HG02970 (cell line): ENCODE measurements at regions not wholly inside any gene's neighbourhood (a gene's known extent, or its start where the extent isn't known, plus 50 kb on each side); places are given as distances from the start of the nearest gene placed in this dataset.

Experiments
- ATAC-seq: cut with Tn5 transposase; IDR thresholded peaks from one replicate; pipeline ENCODE4 v1.9.1; 2021; ENCODE audit warnings: mild to moderate bottlenecking, moderate library complexity, moderate number of reproducible peaks; ENCODE audit not compliant: unreplicated experiment, low FRiP score

DNA sequence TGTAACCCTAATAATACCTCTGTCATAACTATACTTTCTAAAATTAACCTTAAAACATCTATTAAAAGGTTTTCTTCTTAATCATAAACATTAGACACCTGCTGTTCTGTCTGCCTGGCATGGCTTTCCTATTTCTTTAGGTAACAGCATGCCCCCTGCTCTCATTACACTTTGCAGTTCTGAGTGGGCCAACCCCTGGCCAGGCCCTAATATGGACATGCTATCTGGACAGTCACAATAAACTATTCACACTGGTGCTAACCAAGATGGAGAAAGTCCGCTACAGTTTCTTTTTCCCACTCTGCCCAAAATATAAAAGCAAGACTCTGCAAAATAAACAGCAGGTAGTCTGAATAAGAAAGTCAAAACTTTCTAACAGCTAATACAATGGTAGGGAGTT lies 84.0 kb downstream of the ELAPOR2 start:
- ATAC-seq, result no peak

DNA sequence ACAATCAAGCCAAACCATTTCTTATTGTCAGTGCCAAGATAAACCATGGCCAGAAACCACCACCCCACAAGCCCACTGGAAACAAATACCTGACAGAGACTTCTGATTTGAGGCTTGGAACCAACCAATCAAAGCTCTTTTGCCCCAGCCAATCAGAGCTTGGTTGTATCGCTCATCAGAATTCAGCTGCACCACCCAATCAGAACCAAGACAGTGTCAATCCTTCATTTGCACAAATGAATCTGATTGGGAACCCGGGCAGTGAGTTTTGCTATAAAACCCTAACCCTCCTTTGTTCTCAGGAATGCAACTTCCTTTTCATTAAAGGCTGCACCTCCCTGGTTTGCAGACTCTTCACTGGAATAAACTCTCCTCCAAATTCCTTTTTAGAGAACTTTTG lies 87.4 kb downstream of the ELAPOR2 start:
- no peak for ATAC-seq

DNA sequence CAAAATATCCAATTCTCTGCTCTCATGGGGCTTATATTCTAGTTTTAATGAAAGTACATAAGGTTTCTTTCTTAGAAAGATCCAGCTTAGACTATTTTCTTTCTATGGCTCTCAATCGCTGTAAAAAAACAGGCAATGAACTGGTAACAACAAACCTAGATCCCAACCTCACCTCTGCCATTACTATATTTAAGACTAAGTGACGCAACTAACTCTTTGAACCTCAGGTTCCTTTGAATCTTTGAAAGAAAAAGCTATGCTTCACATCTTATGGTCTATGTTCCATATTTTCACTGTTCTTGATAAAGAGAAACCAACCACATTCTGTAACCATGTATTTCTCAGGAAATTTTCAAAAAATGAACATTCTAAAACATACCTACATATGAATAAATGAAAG lies 88.5 kb downstream of the ELAPOR2 start:
- no peak for ATAC-seq

DNA sequence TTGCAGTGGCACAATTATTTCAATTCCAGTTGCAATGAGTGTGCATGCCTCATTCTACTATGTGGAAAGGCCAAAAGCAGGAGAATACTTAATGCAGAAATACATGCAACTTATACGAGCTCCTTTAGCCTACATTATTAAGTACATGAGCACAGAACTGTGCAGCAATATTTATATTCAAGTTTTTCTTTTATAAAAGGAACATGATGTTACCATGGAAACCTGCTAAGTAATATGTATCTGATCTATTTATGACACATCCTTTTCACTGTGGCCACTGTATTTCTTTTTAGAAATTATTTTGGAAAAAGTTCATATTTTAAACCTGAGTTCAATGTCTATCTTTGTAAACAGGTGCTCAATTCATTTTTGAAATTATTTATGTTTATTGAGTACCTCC lies 88.9 kb downstream of the ELAPOR2 start:
- no peak for ATAC-seq

DNA sequence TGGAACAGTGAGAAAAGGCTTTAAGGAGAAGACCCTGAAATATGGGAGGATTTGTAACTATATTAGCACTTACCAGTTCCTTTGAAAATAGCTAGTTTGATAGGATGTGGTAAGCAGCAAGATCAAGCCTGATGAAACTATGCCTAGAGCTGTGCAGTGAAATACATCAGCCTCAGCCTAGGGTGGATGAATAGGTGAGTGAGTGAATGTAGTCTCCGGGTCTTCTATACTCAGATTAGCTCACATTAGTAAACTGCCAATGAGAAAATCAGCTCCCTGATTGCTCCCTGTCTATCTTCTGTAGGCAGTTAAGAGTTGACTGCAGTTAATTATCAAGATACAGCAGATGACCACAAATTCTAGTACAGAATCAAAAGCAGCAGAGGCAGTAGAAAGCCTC lies 89.6 kb downstream of the ELAPOR2 start:
- ATAC-seq, result no peak

DNA sequence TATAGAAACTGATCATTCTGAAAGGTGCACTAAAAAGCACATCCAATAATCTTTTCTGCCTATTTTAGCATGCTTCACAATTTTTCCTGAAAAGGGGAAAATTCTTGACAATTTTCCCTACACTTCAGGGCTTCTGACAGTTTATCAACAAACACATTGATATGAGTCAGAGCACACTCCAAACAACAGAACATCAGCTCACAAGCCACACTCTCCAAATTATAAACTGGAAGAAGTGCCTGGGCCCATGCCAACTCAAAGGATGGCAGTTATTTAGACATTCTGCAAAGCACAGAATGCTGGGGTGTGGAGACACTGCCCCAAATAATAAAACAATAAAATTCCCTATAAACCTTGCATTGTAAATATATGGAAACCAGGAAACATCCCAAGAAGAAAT lies 90.8 kb downstream of the ELAPOR2 start:
- no peak for ATAC-seq

DNA sequence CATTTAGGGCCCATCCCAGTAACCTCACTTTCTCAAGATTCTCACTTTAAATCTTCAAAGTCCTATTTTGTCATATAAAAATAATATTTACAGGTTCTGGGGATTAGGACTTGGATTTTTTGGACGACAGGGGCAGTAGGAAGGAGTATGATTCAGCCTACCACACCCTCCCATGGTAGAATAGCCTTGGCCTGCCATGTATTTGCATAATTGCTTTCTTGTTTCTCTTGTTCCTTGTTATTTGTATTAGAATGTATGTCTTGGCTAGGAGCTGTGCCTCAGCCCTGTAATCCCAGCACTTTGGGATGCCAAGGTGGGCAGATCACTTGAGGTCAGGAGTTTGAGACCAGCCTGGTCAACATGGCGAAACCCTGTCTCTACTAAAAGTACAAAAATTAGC lies 92.5 kb downstream of the ELAPOR2 start:
- no peak for ATAC-seq

DNA sequence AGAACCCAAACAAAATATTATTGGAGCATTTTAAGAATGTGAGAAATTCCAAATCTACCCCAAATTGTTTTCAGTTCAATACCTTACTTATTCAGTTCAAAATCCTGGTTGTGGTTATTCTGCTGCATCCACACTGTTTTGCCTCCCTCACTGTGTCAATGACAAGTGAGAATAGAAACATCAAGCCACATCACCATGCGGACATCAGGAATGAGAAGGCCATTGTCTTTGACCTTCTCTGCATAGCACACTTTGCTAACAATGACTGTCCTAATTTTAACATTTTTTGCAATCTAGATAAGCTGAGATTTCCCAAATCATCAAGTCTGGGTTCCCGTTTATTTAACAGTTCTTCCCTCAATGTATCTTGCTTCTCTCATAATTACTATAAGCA lies 93.7 kb downstream of the ELAPOR2 start:
- ATAC-seq, result no peak

DNA sequence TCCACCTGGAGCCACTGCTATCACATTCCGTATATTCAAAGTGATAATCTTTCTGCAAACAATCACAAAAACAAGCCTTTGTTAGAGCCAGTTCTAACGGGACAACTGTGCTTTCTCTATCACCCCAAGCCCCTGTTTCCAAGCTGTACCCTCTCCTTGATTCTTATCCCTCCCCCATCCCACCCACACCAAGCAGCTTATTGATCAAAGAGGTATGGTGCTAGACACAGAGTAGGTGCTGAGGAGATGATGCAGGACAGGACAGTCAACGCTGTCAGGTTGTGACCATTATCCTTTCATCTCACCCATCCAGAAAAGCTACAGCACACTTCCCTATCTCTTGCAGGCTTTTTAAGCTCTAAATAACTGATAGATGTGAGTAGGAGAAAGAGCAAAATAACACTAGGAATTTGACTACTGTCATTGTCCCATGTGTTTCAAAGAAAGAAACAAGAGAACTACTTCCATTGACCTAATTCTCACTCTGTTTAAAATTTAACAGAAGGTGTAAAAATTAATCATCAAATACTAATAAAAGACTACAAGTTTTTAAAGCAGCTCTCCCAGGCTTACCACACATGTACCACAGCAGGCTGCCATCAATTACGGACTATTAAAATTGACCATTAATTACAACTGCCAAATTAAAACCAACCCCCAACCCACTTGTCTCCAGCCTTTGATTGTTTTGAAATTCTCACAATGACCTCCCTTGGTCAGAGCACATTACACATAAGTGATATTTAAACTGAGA lies 94.3 kb downstream of the ELAPOR2 start:
- no peak for ATAC-seq

DNA sequence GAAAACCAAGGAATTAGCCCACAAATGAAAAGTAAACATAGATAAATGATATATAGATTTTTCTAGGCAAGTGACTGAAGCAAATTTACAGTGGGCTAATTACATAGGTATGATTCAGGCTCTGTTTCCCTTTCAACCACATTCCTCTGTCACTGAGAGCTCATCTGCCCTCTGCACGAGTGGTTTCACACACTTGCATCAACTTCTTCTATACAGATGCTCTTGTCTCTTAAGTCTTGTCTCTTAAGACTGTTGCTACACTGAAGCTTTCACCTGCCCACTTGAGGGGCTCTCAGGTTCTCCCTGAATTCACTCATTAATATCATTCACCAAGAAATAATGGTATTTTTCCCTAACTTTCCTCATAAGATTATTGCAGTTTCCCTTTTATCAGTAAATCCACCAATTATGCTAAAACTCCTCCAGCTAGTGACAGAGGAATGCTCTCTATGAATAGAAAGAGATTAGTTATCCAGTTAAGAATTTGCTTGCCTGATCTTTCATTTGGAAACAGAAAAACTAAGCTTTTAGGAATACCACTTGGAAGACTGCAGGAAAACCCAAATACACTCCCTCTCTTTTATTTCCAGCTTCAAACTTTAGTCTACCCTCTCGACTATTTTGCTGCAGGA lies 95.7 kb downstream of the ELAPOR2 start:
- ATAC-seq, result no peak

DNA sequence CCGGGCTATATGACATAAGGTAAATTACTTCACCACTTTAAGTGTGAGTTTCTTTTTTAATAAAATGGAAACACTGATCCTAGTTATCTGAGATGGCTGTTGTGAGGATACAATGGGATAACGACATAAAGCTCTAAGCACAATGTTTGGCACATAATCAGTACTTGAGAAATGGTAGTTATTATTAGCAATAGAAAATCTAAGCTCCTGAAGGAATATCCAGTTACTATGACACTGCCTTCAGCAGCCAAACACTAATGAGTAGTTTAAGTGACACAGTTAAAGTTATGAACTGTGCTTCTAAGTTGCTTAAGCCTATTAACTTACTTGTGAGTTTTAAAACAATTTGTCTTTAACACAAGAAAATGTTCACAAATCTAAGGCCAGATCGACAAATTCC lies 96.8 kb downstream of the ELAPOR2 start:
- ATAC-seq, result no peak

DNA sequence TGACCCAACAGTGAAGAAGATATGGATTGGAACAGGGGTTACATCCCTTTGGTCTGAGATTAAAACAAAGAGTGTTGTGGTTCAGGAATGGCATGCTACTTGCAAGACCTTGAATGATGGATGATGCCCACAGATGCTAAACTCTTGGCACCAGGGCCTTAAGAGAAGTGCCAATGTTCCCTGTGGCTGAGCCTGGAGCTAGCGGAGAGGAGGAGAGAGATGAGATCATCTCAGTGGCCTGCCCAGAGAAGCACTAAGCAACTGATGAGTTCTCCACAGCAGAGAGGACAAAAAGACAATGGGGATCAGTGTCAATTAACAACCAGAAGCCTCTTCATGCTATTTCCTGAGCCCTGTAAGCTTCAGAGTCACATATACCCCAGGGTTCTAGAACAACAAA lies 97.8 kb downstream of the ELAPOR2 start:
- no peak for ATAC-seq

DNA sequence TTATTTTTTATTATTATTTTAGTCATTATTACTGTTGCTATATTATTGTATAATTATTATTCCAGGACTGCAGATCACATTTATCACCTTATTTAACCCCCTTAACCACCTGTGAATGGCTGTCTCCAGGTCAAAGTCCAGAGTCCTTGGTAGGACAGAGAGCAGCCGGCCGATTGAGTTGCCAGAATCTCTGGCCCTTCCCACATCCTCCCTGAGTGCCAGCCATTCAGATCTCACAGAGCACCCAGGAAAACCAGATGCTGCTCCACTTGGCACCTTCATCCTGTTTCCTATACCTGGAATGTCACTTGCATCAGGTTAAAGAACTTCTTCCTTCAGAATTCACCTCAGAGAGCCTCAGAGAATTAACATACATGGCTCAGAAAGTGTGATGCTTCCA lies 101.1 kb downstream of the ELAPOR2 start:
- ATAC-seq, result no peak

DNA sequence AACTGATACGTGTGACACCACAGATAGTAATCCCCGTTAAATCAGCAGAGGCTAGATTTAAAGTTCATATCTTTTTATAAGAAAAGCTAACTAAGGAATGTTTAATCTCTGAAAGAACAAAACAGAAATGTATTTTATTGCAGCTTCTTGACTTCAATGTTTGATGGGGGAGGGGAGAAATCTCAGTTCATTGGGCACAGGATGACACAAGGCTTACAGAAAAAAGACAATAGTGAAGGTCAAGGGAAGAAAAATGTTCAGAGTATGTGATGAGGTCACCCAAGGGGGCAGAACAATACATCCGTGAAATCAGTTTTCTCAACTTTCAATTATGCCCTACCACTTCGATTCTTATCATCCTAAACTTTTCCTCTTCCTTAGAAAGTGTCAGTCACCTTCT lies 102.9 kb downstream of the ELAPOR2 start:
- ATAC-seq, result no peak

DNA sequence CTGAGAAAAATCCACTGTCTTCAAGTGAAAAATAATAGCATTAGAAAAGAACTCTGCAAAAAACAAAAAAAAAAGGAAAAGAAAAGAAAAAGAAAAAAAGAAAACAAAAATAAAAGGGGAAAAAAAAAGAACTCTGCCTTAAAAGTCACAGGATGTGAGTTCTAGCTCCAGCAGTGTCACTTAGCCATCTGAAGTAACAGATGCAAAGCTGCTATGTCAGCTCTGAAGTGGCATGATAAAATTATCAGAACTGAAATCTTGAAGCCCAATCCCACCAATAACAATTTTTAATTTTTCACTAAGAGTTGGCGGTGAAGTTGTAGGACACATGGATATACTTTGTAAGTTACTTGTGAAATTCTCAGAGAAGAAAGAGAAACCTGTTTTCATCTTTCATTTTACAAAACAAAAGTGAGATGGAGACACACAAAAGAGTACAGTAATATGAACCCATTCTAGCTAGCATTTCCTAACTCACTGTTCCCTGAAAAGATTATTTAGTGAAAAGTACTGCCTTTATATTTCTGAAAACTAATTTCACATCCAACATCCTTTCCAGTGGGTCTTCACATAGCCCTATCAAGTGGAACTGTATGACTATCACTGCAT lies 103.5 kb downstream of the ELAPOR2 start:
- no peak for ATAC-seq

DNA sequence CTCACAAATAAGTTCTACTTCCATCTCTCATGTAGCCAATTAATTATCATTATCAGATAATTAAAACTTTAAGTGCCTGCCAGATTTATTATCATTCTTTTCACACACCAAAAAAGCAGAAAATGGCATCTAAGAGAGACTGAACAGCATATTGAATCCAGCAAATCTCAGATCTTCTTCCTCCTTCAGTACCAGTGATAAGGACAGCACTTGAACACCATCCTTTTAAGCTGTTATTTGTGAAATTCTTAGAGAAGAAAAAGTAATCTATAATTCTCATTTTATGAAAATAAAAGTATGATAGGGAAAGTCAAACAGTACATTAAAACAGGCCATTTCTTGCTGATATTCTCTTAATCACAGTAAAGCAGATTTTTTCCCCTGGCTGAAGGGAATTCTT lies 104.5 kb downstream of the ELAPOR2 start:
- no peak for ATAC-seq

DNA sequence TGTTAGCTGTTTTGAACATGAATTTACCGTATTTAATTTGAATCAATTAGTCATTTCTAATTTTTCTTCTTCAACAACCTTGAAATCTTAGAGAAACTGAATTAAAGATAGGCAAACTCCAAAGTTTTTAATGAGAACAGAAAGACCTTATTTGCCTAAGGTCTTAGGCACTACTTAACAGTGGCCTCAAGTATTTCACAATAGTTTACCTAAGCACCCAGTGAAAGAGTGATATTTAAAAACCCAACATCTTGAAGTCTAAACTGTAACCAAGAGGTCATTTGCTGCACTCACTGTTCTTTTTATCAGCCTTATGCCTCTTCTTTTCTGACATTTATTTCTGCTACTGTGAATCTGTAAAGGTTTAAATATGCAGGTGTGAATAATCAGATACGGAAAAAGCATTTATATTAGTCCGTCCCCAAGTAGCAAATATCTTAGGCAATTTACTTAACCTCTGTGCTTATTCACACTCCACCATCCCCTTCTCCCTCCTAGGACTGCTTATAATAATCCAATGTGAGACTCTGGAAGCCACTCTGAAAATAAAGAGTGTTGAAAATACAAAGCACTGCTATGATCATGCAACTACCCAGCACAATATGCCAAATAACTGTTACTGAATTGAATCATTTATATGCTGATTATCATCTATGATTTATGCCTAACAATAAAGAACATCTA lies 105.7 kb downstream of the ELAPOR2 start:
- ATAC-seq, result no peak

DNA sequence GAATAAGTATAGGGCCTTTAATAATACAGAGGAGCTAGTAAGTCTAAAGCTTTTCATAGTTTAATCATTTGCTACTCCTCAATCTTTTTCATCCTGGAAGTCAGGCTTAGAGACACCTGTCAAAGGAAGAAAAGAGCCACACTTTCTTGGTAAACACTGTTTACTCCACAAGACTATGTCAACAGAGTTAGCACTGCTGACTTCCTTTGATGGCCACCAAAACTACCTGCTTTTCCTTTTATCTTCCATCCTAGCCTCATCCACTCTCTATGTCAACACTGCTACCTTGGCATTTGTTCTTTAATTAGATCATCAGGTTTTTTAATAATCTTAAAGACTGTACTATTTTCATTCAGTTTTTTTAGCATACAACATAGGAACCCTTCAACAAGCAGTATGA lies 106.2 kb downstream of the ELAPOR2 start:
- ATAC-seq, result no peak

DNA sequence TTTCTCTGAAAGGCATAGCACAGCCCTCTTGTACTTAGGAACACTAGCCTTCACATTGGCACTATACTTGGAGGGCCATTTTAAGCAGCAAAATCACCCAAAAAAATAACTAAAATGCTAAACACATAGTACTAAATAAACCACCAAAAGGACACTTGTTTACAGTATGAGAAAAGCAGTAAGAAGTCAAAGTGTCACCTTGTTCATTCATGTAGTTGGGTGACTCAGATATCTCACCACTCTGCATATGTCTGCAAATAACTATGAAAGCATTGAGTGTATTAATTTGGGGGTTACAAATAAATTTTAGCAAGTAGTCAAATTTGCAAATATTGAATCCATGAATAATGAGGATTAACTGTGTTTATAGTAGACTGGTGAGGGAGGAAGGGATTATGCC lies 107.6 kb downstream of the ELAPOR2 start:
- ATAC-seq, result no peak

DNA sequence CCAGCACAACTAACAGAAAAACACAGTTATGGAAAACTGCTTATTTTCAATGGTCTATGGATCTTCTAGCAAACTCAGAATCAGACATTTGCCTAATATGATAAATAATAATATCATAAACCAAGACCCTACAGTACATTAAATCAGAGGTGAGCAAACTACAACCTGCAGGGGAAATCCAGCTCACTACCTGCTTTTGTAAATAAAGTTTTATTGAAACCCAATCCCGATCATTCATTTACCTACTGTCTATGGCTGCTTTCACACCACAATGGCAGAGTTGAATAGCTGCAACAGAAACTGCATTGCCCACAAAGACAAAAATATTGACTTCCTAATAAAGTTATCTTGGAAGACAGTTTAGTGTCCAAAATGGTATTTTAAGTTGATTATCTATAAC lies 108.5 kb downstream of the ELAPOR2 start:
- no peak for ATAC-seq

DNA sequence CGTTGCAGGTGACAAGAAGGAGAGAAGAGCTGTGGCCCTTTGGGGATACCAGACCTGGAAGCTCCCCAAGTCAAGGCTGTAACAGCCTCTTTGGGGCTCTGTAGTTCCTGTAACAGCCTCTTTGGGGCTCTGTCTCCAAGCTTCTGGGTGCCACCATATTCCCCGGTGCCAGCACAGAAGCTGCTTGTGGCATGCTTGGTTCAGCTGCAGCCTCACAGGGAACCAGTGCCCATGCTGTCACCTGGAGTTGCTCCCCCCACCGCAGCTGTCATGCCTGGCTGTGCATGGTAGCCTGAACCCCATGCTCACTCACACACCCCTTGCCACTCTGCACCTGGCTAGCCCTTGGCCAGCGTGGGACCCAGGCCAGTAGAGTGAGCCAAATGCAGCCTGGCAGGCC lies 109.1 kb downstream of the ELAPOR2 start:
- no peak for ATAC-seq
